ENCODE measurements at regions not wholly inside any gene's neighbourhood (a gene's known extent, or its start where the extent isn't known, plus 50 kb on each side); places are given as distances from the start of the nearest gene placed in this dataset.

GRCh38 chr9:86697999-86698398 is 249.3 kb downstream of the GAS1 start:
- TF ChIP-seq ZFP3 (CRISPR knock-in tag; IDR thresholded peaks at IDR 0.05), result no peak
- TF ChIP-seq, protein P1, sequence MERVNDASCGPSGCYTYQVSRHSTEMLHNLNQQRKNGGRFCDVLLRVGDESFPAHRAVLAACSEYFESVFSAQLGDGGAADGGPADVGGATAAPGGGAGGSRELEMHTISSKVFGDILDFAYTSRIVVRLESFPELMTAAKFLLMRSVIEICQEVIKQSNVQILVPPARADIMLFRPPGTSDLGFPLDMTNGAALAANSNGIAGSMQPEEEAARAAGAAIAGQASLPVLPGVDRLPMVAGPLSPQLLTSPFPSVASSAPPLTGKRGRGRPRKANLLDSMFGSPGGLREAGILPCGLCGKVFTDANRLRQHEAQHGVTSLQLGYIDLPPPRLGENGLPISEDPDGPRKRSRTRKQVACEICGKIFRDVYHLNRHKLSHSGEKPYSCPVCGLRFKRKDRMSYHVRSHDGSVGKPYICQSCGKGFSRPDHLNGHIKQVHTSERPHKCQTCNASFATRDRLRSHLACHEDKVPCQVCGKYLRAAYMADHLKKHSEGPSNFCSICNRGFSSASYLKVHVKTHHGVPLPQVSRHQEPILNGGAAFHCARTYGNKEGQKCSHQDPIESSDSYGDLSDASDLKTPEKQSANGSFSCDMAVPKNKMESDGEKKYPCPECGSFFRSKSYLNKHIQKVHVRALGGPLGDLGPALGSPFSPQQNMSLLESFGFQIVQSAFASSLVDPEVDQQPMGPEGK (CRISPR knock-in tag; IDR thresholded peaks at IDR 0.05; ENCODE audit: borderline replicate concordance), result no peak
- no peak for TF ChIP-seq BACH2 (CRISPR knock-in tag; IDR thresholded peaks at IDR 0.05; ENCODE audit: borderline replicate concordance)
- TF ChIP-seq OSR1 (CRISPR knock-in tag; IDR thresholded peaks at IDR 0.05), result no peak
- TF ChIP-seq ISL1 (CRISPR knock-in tag; IDR thresholded peaks at IDR 0.05), result no peak
- TF ChIP-seq ZNF70 (CRISPR knock-in tag; IDR thresholded peaks at IDR 0.05), result no peak
- no peak for TF ChIP-seq ZFP30 (CRISPR knock-in tag; IDR thresholded peaks at IDR 0.05)
- TF ChIP-seq, protein P2, sequence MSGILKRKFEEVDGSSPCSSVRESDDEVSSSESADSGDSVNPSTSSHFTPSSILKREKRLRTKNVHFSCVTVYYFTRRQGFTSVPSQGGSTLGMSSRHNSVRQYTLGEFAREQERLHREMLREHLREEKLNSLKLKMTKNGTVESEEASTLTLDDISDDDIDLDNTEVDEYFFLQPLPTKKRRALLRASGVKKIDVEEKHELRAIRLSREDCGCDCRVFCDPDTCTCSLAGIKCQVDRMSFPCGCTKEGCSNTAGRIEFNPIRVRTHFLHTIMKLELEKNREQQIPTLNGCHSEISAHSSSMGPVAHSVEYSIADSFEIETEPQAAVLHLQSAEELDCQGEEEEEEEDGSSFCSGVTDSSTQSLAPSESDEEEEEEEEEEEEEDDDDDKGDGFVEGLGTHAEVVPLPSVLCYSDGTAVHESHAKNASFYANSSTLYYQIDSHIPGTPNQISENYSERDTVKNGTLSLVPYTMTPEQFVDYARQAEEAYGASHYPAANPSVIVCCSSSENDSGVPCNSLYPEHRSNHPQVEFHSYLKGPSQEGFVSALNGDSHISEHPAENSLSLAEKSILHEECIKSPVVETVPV (CRISPR knock-in tag; IDR thresholded peaks at IDR 0.05), result no peak
- no peak for TF ChIP-seq ESRRG (CRISPR knock-in tag; IDR thresholded peaks at IDR 0.05)
- no peak for TF ChIP-seq ZNF8 (CRISPR knock-in tag; IDR thresholded peaks at IDR 0.05)
- TF ChIP-seq ZNF565 (CRISPR knock-in tag; conservative IDR thresholded peaks at IDR 0.05; ENCODE audit: low read depth), result no peak
- TF ChIP-seq RARB (CRISPR knock-in tag; IDR thresholded peaks at IDR 0.05), result no peak
- no peak for TF ChIP-seq ARNTL (CRISPR knock-in tag; IDR thresholded peaks at IDR 0.05; ENCODE audit: borderline replicate concordance, low read depth)
